ENCODE measurements at regions not wholly inside any gene's neighbourhood (a gene's known extent, or its start where the extent isn't known, plus 50 kb on each side); places are given as distances from the start of the nearest gene placed in this dataset.

DNA sequence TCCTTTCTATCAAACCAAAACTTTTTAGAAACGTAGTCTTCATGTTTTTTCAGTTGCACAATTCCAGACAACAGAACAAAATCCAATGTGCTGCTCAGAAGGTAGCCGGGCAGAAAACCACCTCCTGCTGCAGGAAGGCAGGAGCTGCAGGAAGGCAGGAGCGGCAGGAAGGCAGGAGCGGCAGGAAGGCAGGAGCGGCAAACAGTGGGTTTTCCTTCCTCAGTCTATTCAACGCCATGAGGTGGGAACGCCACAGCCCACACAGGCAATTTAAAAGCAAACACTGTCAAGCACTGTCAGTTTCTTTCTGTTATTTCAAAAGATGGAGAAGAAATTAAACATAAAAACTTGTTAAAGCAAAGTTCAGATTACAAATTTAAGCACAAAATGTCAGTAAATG lies 601.2 kb upstream of the SALL3 start:
- H3K4me1 ChIP-seq (ENCODE audit: control insufficient read depth, extremely low read depth, insufficient read depth, low read length): no peaks in the 10 kb centered on the region
- H2AFZ ChIP-seq (ENCODE audit: low read length): no peak overlapping the region
- no peak overlapping the region for H3K4me3 ChIP-seq (replicated peaks in 1 of 4; ENCODE audit: control extremely low read depth in 1 of 4, insufficient read depth in 1 of 4, low read depth in 3 of 4, low read length in 4 of 4)
- no peak overlapping the region for H3K27ac ChIP-seq (ENCODE audit: insufficient read depth, low read length)
- H3K9ac ChIP-seq (ENCODE audit: insufficient read depth, low read length): no peak overlapping the region
- H3K36me3 ChIP-seq (ENCODE audit: control insufficient read depth, insufficient read depth, low read length): no peaks in the 10 kb centered on the region
- H4K20me1 ChIP-seq (ENCODE audit: control insufficient read depth, extremely low read depth, insufficient read depth, low read length): no peaks in the 10 kb centered on the region
- no peaks in the 10 kb centered on the region for H3K27me3 ChIP-seq (ENCODE audit: control insufficient read depth, insufficient read depth, low read length)
- H3K4me2 ChIP-seq (ENCODE audit: extremely low read depth, insufficient read depth, low read length): no peak overlapping the region
- H3K79me2 ChIP-seq (ENCODE audit: control insufficient read depth, insufficient read depth, low read length): no peaks in the 10 kb centered on the region
- TF ChIP-seq EZH2 (IDR thresholded peaks at IDR 0.05; ENCODE audit: low read length, missing control alignments): no peak
- TF ChIP-seq, protein P1, sequence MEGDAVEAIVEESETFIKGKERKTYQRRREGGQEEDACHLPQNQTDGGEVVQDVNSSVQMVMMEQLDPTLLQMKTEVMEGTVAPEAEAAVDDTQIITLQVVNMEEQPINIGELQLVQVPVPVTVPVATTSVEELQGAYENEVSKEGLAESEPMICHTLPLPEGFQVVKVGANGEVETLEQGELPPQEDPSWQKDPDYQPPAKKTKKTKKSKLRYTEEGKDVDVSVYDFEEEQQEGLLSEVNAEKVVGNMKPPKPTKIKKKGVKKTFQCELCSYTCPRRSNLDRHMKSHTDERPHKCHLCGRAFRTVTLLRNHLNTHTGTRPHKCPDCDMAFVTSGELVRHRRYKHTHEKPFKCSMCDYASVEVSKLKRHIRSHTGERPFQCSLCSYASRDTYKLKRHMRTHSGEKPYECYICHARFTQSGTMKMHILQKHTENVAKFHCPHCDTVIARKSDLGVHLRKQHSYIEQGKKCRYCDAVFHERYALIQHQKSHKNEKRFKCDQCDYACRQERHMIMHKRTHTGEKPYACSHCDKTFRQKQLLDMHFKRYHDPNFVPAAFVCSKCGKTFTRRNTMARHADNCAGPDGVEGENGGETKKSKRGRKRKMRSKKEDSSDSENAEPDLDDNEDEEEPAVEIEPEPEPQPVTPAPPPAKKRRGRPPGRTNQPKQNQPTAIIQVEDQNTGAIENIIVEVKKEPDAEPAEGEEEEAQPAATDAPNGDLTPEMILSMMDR (conservative IDR thresholded peaks at IDR 0.05 in 1 of 2, IDR thresholded peaks at IDR 0.05 in 1 of 2; ENCODE audit: low read depth in 1 of 2, low read length in 2 of 2): no peak
- DNase-seq (ENCODE audit: low read depth in 2 of 2): no peak
- no peaks in the 10 kb centered on the region for H3K9me3 ChIP-seq (ENCODE audit: control insufficient read depth, insufficient read depth, low read depth, low read length)

DNA sequence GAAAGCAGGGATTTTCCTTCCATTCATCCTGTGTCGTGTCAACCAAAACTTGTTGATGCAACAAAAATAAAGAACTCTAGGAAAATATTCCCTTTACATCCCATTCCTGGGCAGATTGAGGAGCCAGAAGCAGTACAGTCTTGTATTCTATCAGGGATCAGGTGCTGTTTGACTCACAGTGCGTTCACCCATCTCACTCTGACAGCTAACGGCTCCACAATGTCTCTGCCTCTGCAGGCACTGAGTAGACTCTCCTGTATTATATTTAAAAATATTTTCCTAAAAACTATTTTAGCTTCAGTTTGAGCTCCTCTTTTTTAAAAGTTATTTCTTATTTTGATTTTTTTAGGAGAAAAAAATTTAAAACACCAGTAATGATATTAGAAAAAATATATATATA lies 600.6 kb upstream of the SALL3 start:
- H3K79me2 ChIP-seq (ENCODE audit: control insufficient read depth, insufficient read depth, low read length): no peaks in the 10 kb centered on the region
- H3K27ac ChIP-seq (ENCODE audit: insufficient read depth, low read length): no peak overlapping the region
- H3K9ac ChIP-seq (ENCODE audit: insufficient read depth, low read length): no peak overlapping the region
- H3K27me3 ChIP-seq (ENCODE audit: control insufficient read depth, insufficient read depth, low read length): no peaks in the 10 kb centered on the region
- H3K4me3 ChIP-seq (replicated peaks in 1 of 4; ENCODE audit: control extremely low read depth in 1 of 4, insufficient read depth in 1 of 4, low read depth in 3 of 4, low read length in 4 of 4): no peak overlapping the region
- H3K9me3 ChIP-seq (ENCODE audit: control insufficient read depth, insufficient read depth, low read depth, low read length): no peaks in the 10 kb centered on the region
- H4K20me1 ChIP-seq (ENCODE audit: control insufficient read depth, extremely low read depth, insufficient read depth, low read length): no peaks in the 10 kb centered on the region
- no peaks in the 10 kb centered on the region for H3K36me3 ChIP-seq (ENCODE audit: control insufficient read depth, insufficient read depth, low read length)
- TF ChIP-seq EZH2 (IDR thresholded peaks at IDR 0.05; ENCODE audit: low read length, missing control alignments): no peak
- TF ChIP-seq, protein P1 (conservative IDR thresholded peaks at IDR 0.05 in 1 of 2, IDR thresholded peaks at IDR 0.05 in 1 of 2; ENCODE audit: low read depth in 1 of 2, low read length in 2 of 2): no peak
- no peak for DNase-seq (ENCODE audit: low read depth in 2 of 2)
- H3K4me2 ChIP-seq (ENCODE audit: extremely low read depth, insufficient read depth, low read length): no peak overlapping the region
- H2AFZ ChIP-seq (ENCODE audit: low read length): no peak overlapping the region
- no peaks in the 10 kb centered on the region for H3K4me1 ChIP-seq (ENCODE audit: control insufficient read depth, extremely low read depth, insufficient read depth, low read length)

DNA sequence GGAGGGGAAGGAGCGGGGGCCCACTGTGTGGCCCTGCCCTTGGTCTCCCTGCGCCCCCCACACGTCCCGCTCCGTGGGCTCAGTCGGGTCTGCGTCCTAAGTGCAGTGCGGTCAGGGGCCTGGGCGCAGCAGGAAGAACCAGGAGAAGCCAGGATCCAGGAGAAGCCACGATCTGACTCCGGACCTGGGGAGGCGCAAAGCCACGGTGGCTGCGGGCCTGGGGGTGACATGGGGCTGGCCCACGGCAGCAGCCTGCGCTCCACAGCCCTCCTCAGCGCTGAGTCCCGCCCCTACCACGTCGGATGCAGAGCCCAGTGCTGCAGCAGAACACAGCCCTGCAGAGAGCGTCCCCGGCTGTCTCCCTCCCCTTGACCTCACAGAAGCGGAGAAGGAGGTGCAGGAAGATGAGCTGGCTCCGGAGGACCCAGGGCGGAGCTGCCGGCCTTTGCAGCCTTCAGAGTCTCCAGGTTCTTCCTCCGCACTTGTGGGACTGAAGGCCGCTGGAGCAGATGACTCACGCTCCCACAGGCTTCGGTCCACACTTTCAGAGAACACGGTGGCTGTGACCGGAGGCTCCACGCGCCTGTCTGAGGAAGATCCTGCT lies 589.2 kb upstream of the SALL3 start:
- H4K20me1 ChIP-seq (ENCODE audit: control insufficient read depth, extremely low read depth, insufficient read depth, low read length): no peaks in the 10 kb centered on the region
- H3K4me1 ChIP-seq (ENCODE audit: control insufficient read depth, extremely low read depth, insufficient read depth, low read length): no peaks in the 10 kb centered on the region
- no peak overlapping the region for H3K4me2 ChIP-seq (ENCODE audit: extremely low read depth, insufficient read depth, low read length)
- H3K4me3 ChIP-seq (replicated peaks in 1 of 4; ENCODE audit: control extremely low read depth in 1 of 4, insufficient read depth in 1 of 4, low read depth in 3 of 4, low read length in 4 of 4): no peak overlapping the region
- H3K27me3 ChIP-seq (ENCODE audit: control insufficient read depth, insufficient read depth, low read length): no peaks in the 10 kb centered on the region
- no peak overlapping the region for H2AFZ ChIP-seq (ENCODE audit: low read length)
- no peaks in the 10 kb centered on the region for H3K36me3 ChIP-seq (ENCODE audit: control insufficient read depth, insufficient read depth, low read length)
- no peak for DNase-seq (ENCODE audit: low read depth in 2 of 2)
- no peaks in the 10 kb centered on the region for H3K9me3 ChIP-seq (ENCODE audit: control insufficient read depth, insufficient read depth, low read depth, low read length)
- no peak for TF ChIP-seq EZH2 (IDR thresholded peaks at IDR 0.05; ENCODE audit: low read length, missing control alignments)
- TF ChIP-seq, protein P1 (conservative IDR thresholded peaks at IDR 0.05 in 1 of 2, IDR thresholded peaks at IDR 0.05 in 1 of 2; ENCODE audit: low read depth in 1 of 2, low read length in 2 of 2): no peak
- no peaks in the 10 kb centered on the region for H3K79me2 ChIP-seq (ENCODE audit: control insufficient read depth, insufficient read depth, low read length)
- H3K27ac ChIP-seq (ENCODE audit: insufficient read depth, low read length): no peak overlapping the region
- no peak overlapping the region for H3K9ac ChIP-seq (ENCODE audit: insufficient read depth, low read length)

Data from fibroblast of lung (primary cell).